Activated T-cell treated with anti-CD3 and anti-CD28 coated beads, Interleukin-2, amount 50 U/mL, for 4 hours (primary cell): ENCODE measurements at regions not wholly inside any gene's neighbourhood (a gene's known extent, or its start where the extent isn't known, plus 50 kb on each side); places are given as distances from the start of the nearest gene placed in this dataset.

Experiments
- ATAC-seq, 2 donors: fragments of 200-7000 bp; cut with Tn5 transposase; one replicate each; pipeline ENCODE4 v1.10.0; 2021
- DNase-seq: peaks from one replicate; pipeline ENCODE4 v3.0.0-alpha.2; 2020
- H3K27me3 Mint-ChIP-seq: one replicate; pipeline ENCODE4 v1.8.0; 2021; ENCODE audit warnings: low read depth, mixed read lengths
- H3K36me3 Mint-ChIP-seq: one replicate; pipeline ENCODE4 v1.8.0; 2022; ENCODE audit warnings: mixed read lengths; ENCODE audit not compliant: insufficient read depth
- H3K4me1 Mint-ChIP-seq: one replicate; pipeline ENCODE4 v1.8.0; 2021; ENCODE audit warnings: low read depth, mixed read lengths
- H3K4me3 Mint-ChIP-seq: one replicate; pipeline ENCODE4 v1.8.0; 2021; ENCODE audit warnings: mild to moderate bottlenecking, moderate library complexity, mixed read lengths
- H3K9me3 Mint-ChIP-seq: one replicate; pipeline ENCODE4 v1.8.0; 2021; ENCODE audit warnings: mixed read lengths

GRCh38 chr11:15300341-15300740, 185.6 kb downstream of the INSC start:
- Mint-ChIP-seq H3K4me1 (no peaks in the 10 kb centered on the region), H3K4me3 (no peak overlapping the region), H3K27me3 (peaks cover 2% of the 10 kb centered on the region), H3K36me3 (no peaks in the 10 kb centered on the region), H3K9me3 (peaks cover 6% of the 10 kb centered on the region)
- ATAC-seq: no peak
- DNase-seq: no peak

GRCh38 chr11:15307619-15308024, 192.9 kb downstream of the INSC start:
- Mint-ChIP-seq H3K9me3 (peaks cover 6% of the 10 kb centered on the region), H3K4me1 (no peaks in the 10 kb centered on the region), H3K27me3 (peaks cover 5% of the 10 kb centered on the region), H3K4me3 (no peak overlapping the region), H3K36me3 (no peaks in the 10 kb centered on the region)
- DNase-seq: no peak
- ATAC-seq: no peak

- Mint-ChIP-seq H3K36me3 (no peaks in the 10 kb centered on the region), H3K27me3 (peaks cover 7% of the 10 kb centered on the region)
Observed at GRCh38 chr11:15308840-15309239, 194.1 kb downstream of the INSC start.

GRCh38 chr11:15309296-15309695, 194.6 kb downstream of the INSC start:
- H3K4me3 Mint-ChIP-seq: no peak overlapping the region
- no peaks in the 10 kb centered on the region for H3K36me3 Mint-ChIP-seq
- H3K27me3 Mint-ChIP-seq: peaks cover 7% of the 10 kb centered on the region
- H3K4me1 Mint-ChIP-seq: no peaks in the 10 kb centered on the region
- ATAC-seq: no peak
- DNase-seq: no peak
- no peaks in the 10 kb centered on the region for H3K9me3 Mint-ChIP-seq

More at GRCh38 chr11:15308840-15309239, 194.1 kb downstream of the INSC start:
- DNase-seq: no peak
- Mint-ChIP-seq H3K4me3 (no peak overlapping the region), H3K9me3 (peaks cover 4% of the 10 kb centered on the region), H3K4me1 (no peaks in the 10 kb centered on the region)
- no peak for ATAC-seq

GRCh38 chr11:15313862-15314261, 199.1 kb downstream of the INSC start:
- ATAC-seq (no peak), DNase-seq (no peak)
- H3K4me3 Mint-ChIP-seq: no peak overlapping the region
- peaks cover 2% of the 10 kb centered on the region for H3K27me3 Mint-ChIP-seq
- H3K4me1 Mint-ChIP-seq: no peaks in the 10 kb centered on the region
- no peaks in the 10 kb centered on the region for H3K36me3 Mint-ChIP-seq
- H3K9me3 Mint-ChIP-seq: peaks cover 3% of the 10 kb centered on the region

GRCh38 chr11:15318814-15319213, 204.1 kb downstream of the INSC start:
- H3K27me3 Mint-ChIP-seq: no peaks in the 10 kb centered on the region
- DNase-seq (no peak), ATAC-seq (no peak)
- no peak overlapping the region for H3K4me3 Mint-ChIP-seq
- no peaks in the 10 kb centered on the region for H3K4me1 Mint-ChIP-seq
- H3K36me3 Mint-ChIP-seq: no peaks in the 10 kb centered on the region
- H3K9me3 Mint-ChIP-seq: peaks cover 3% of the 10 kb centered on the region

- Mint-ChIP-seq H3K27me3 (peaks cover 3% of the 10 kb centered on the region), H3K4me3 (no peak overlapping the region), H3K36me3 (no peaks in the 10 kb centered on the region), H3K9me3 (no peaks in the 10 kb centered on the region), H3K4me1 (no peaks in the 10 kb centered on the region)
- ATAC-seq (no peak), DNase-seq (no peak)
Observed at GRCh38 chr11:15326520-15326919, 211.8 kb downstream of the INSC start.

GRCh38 chr11:15327786-15328231, 213.1 kb downstream of the INSC start:
- H3K4me3 Mint-ChIP-seq: no peak overlapping the region
- DNase-seq (no peak), ATAC-seq (no peak)
- no peaks in the 10 kb centered on the region for H3K4me1 Mint-ChIP-seq
- no peaks in the 10 kb centered on the region for H3K36me3 Mint-ChIP-seq
- no peaks in the 10 kb centered on the region for H3K9me3 Mint-ChIP-seq
- H3K27me3 Mint-ChIP-seq: peaks cover 3% of the 10 kb centered on the region

GRCh38 chr11:15333407-15333806, 218.7 kb downstream of the INSC start:
- H3K36me3 Mint-ChIP-seq: no peaks in the 10 kb centered on the region
- no peak for ATAC-seq

GRCh38 chr11:15334766-15335165, 220.0 kb downstream of the INSC start:
- Mint-ChIP-seq H3K9me3 (no peaks in the 10 kb centered on the region), H3K36me3 (no peaks in the 10 kb centered on the region), H3K27me3 (no peaks in the 10 kb centered on the region), H3K4me3 (no peak overlapping the region), H3K4me1 (no peaks in the 10 kb centered on the region)
- ATAC-seq (no peak), DNase-seq (no peak)

More at GRCh38 chr11:15333407-15333806, 218.7 kb downstream of the INSC start:
- no peak overlapping the region for H3K4me3 Mint-ChIP-seq
- DNase-seq: no peak
- H3K4me1 Mint-ChIP-seq: no peaks in the 10 kb centered on the region
- H3K27me3 Mint-ChIP-seq: no peaks in the 10 kb centered on the region
- no peaks in the 10 kb centered on the region for H3K9me3 Mint-ChIP-seq

GRCh38 chr11:15336021-15336420, 221.3 kb downstream of the INSC start:
- no peak for DNase-seq
- no peaks in the 10 kb centered on the region for H3K36me3 Mint-ChIP-seq
- H3K9me3 Mint-ChIP-seq: peaks cover 4% of the 10 kb centered on the region

GRCh38 chr11:15339302-15339701, 224.6 kb downstream of the INSC start:
- no peak for DNase-seq

More at GRCh38 chr11:15336021-15336420, 221.3 kb downstream of the INSC start:
- no peak overlapping the region for H3K4me3 Mint-ChIP-seq
- peaks cover 3% of the 10 kb centered on the region for H3K27me3 Mint-ChIP-seq
- no peak for ATAC-seq
- H3K4me1 Mint-ChIP-seq: no peaks in the 10 kb centered on the region

GRCh38 chr11:15341587-15341986, 226.9 kb downstream of the INSC start:
- Mint-ChIP-seq H3K27me3 (peaks cover 3% of the 10 kb centered on the region), H3K4me3 (no peak overlapping the region), H3K9me3 (peaks cover 4% of the 10 kb centered on the region), H3K4me1 (no peaks in the 10 kb centered on the region), H3K36me3 (no peaks in the 10 kb centered on the region)
- no peak for DNase-seq
- no peak for ATAC-seq

More at GRCh38 chr11:15339302-15339701, 224.6 kb downstream of the INSC start:
- H3K9me3 Mint-ChIP-seq: peaks cover 4% of the 10 kb centered on the region
- ATAC-seq: no peak
- no peaks in the 10 kb centered on the region for H3K36me3 Mint-ChIP-seq
- no peaks in the 10 kb centered on the region for H3K4me1 Mint-ChIP-seq
- H3K27me3 Mint-ChIP-seq: peaks cover 3% of the 10 kb centered on the region
- no peak overlapping the region for H3K4me3 Mint-ChIP-seq

- no peak for ATAC-seq
- Mint-ChIP-seq H3K27me3 (peaks cover 3% of the 10 kb centered on the region), H3K4me1 (no peaks in the 10 kb centered on the region), H3K36me3 (no peaks in the 10 kb centered on the region), H3K4me3 (no peak overlapping the region), H3K9me3 (peaks cover 4% of the 10 kb centered on the region)
- DNase-seq: no peak
Observed at GRCh38 chr11:15342163-15342562, 227.4 kb downstream of the INSC start.

- no peak overlapping the region for H3K4me3 Mint-ChIP-seq
- DNase-seq: no peak
- H3K27me3 Mint-ChIP-seq: no peaks in the 10 kb centered on the region
- H3K9me3 Mint-ChIP-seq: no peaks in the 10 kb centered on the region
- no peaks in the 10 kb centered on the region for H3K4me1 Mint-ChIP-seq
- no peak for ATAC-seq
- H3K36me3 Mint-ChIP-seq: no peaks in the 10 kb centered on the region
Observed at GRCh38 chr11:15346907-15347306, 232.2 kb downstream of the INSC start.
